Activated gamma-delta T cell (primary cell): ENCODE measurements at regions not wholly inside any gene's neighbourhood (a gene's known extent, or its start where the extent isn't known, plus 50 kb on each side); places are given as distances from the start of the nearest gene placed in this dataset.
"Not testable (repeated sequence)": the region's sequence is repeated elsewhere in the genome, so short reads cannot be mapped to it uniquely, and the experiment has no call there.

Experiments used
- DNase-seq: peaks from one replicate; lab custom pipeline; 2025; lab: John Stamatoyannopoulos, UW

GRCh38 chr22:49351761-49352227 is 475.9 kb downstream of the BRD1 start:
- DNase-seq, result no peak

- no peak for DNase-seq
Observed at GRCh38 chr22:49350441-49351121, 477.1 kb downstream of the BRD1 start.

- no peak for DNase-seq
Observed at GRCh38 chr22:49349841-49350381, 477.8 kb downstream of the BRD1 start.

- no peak for DNase-seq
Observed at GRCh38 chr22:49349181-49349835, 478.4 kb downstream of the BRD1 start.

GRCh38 chr22:49348631-49349030 is 479.0 kb downstream of the BRD1 start:
- DNase-seq, result no peak

GRCh38 chr22:49347376-49347775 is 480.3 kb downstream of the BRD1 start:
- no peak for DNase-seq

GRCh38 chr22:49345896-49346295 is 481.8 kb downstream of the BRD1 start:
- DNase-seq, result no peak

GRCh38 chr22:49344656-49345055 is 483.0 kb downstream of the BRD1 start:
- no peak for DNase-seq

GRCh38 chr22:49344161-49344560 is 483.5 kb downstream of the BRD1 start:
- no peak for DNase-seq

- no peak for DNase-seq
Observed at GRCh38 chr22:49340406-49340805, 487.3 kb downstream of the BRD1 start.

GRCh38 chr22:49336483-49336882 is 491.2 kb downstream of the BRD1 start:
- not testable (repeated sequence) for DNase-seq

- no peak for DNase-seq
Observed at GRCh38 chr22:49334976-49335375, 492.7 kb downstream of the BRD1 start.

GRCh38 chr22:49334449-49334789 is 493.3 kb downstream of the BRD1 start:
- DNase-seq, result no peak

GRCh38 chr22:49333206-49333605 is 494.5 kb downstream of the BRD1 start:
- no peak for DNase-seq

- DNase-seq, result no peak
Observed at GRCh38 chr22:49332691-49333090, 495.0 kb downstream of the BRD1 start.

- DNase-seq, result no peak
Observed at GRCh38 chr22:49331878-49332277, 495.8 kb downstream of the BRD1 start.

- no peak for DNase-seq
Observed at GRCh38 chr22:49331223-49331815, 496.4 kb downstream of the BRD1 start.

GRCh38 chr22:49330421-49331222 is 497.1 kb downstream of the BRD1 start:
- no peak for DNase-seq

GRCh38 chr22:49329636-49330035 is 498.0 kb downstream of the BRD1 start:
- DNase-seq, result no peak

GRCh38 chr22:49328630-49329405 is 498.9 kb downstream of the BRD1 start:
- no peak for DNase-seq

- DNase-seq, result no peak
Observed at GRCh38 chr22:49328118-49328475, 499.6 kb downstream of the BRD1 start.
